ENCODE measurements at regions not wholly inside any gene's neighbourhood (a gene's known extent, or its start where the extent isn't known, plus 50 kb on each side); places are given as distances from the start of the nearest gene placed in this dataset.

- TF ChIP-seq CTCF (IDR thresholded peaks at IDR 0.05) (no peak), POLR2A (IDR thresholded peaks at IDR 0.05) (no peak), POLR2AphosphoS5 (IDR thresholded peaks at IDR 0.05; ENCODE audit: insufficient read depth in 1 of 2, low read depth in 1 of 2) (no peak)
These were observed 722.9 kb upstream of the RGMB start for GRCh38 chr5:98050583-98050982.
